ENCODE measurements at regions not wholly inside any gene's neighbourhood (a gene's known extent, or its start where the extent isn't known, plus 50 kb on each side); places are given as distances from the start of the nearest gene placed in this dataset.

DNA sequence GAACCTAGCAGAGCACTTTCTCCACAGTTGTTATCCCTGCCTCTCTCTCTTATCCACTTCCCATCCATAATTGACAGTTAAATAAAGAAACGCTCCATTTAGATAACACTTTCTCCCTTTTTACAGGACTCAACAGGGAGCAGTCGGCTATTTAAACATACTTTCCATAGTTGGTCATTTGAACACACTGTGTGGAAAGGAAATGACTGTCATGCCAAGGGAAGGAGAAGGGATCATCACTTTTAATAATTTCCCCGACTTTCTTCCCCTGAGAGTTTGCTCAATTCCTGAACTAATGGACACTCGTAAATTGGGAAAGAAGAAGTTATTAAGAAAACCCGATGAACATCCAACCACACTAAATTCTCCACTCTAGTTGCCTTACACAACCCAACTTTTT is 400.8 kb upstream of the PTGER4 start:
- H3K4me3 ChIP-seq (ENCODE audit: low read depth, low read length): no peak overlapping the region
- DNase-seq (ENCODE audit: low read depth): no peak
- TF ChIP-seq CTCF (IDR thresholded peaks at IDR 0.05; ENCODE audit: insufficient read depth, low read depth, low read length): no peak

DNA sequence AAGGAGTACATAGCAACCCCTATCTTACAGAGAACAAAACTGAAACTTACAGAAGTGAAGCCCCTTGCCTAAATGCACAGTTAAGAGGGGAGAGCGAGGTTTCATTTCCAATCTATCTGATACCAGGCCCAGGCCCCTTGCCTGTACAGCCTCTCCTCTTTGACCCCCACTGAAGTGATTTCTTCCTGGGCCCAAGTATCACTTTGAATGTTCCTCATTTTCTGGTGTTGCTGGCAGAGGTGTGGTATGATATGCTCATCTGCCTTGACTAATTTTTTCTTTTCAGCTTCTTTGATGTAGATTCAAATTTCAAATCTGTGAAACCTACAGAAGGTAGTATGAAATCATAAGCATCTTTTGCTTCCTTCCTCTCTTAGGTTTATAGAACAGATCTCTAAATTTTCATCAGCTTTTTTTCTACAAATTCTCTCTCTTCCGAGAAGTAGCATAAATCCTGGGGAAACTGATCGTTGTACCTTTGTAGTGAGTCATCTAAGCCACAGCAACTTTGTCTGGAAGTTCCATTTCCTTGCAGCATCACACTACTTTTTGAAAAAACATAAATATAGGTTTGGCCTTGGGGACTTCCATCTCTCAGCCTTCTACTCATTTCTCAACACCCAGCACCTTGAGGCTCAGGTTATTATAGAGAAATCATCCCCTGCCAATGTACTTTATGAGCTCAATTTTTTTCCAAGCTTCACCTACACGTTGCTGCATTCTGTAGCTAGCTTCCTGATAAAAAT is 402.4 kb upstream of the PTGER4 start:
- H3K4me3 ChIP-seq (ENCODE audit: low read depth, low read length): no peak overlapping the region
- DNase-seq (ENCODE audit: low read depth): no peak
- TF ChIP-seq CTCF (IDR thresholded peaks at IDR 0.05; ENCODE audit: insufficient read depth, low read depth, low read length): no peak

- TF ChIP-seq CTCF (IDR thresholded peaks at IDR 0.05; ENCODE audit: insufficient read depth, low read depth, low read length): no peak
- DNase-seq (ENCODE audit: low read depth): no peak
- H3K4me3 ChIP-seq (ENCODE audit: low read depth, low read length): no peak overlapping the region
Observed at GRCh38 chr5:40276426-40277102, 403.2 kb upstream of the PTGER4 start.

GRCh38 chr5:40274568-40274967 is 405.1 kb upstream of the PTGER4 start:
- no peak for DNase-seq (ENCODE audit: low read depth)
- no peak overlapping the region for H3K4me3 ChIP-seq (ENCODE audit: low read depth, low read length)
- TF ChIP-seq CTCF (IDR thresholded peaks at IDR 0.05; ENCODE audit: insufficient read depth, low read depth, low read length): no peak

DNA sequence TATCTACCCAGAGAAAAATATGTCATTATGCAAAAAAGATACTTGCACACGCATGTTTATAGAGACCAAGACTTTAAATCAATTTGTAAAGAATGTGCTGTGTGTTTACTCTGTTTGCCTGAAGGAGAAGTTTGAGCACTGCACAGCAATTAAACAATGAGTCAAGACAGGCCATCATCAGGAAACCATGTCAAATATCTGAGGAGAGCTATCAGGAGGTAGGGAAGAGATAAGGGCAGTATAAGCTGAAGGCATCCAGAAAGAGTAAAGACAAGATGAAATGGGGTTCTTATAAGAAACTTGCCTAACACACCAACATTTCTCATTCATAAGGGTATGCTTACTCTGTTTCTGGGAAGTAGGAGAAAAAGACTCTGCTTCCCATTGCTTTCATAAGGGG is 405.8 kb upstream of the PTGER4 start:
- no peak overlapping the region for H3K4me3 ChIP-seq (ENCODE audit: low read depth, low read length)
- no peak for DNase-seq (ENCODE audit: low read depth)
- no peak for TF ChIP-seq CTCF (IDR thresholded peaks at IDR 0.05; ENCODE audit: insufficient read depth, low read depth, low read length)

GRCh38 chr5:40271476-40271875 is 408.2 kb upstream of the PTGER4 start:
- peak; percentile 68 for DNase-seq (ENCODE audit: low read depth)
- no peak for TF ChIP-seq CTCF (IDR thresholded peaks at IDR 0.05; ENCODE audit: insufficient read depth, low read depth, low read length)
- H3K4me3 ChIP-seq (ENCODE audit: low read depth, low read length): no peak overlapping the region
